HL-60 (cell line): ENCODE measurements at regions not wholly inside any gene's neighbourhood (a gene's known extent, or its start where the extent isn't known, plus 50 kb on each side); places are given as distances from the start of the nearest gene placed in this dataset.

Experiments used
- GABPA ChIP-seq: IDR thresholded peaks from 2 replicates; pipeline ENCODE4 v1.6.1; 2012; ENCODE audit warnings: low read depth
- POLR2AphosphoS5 ChIP-seq: IDR thresholded peaks from 2 replicates; pipeline ENCODE4 v1.6.1; 2012; ENCODE audit warnings: low read depth
- SPI1 ChIP-seq: IDR thresholded peaks from 2 replicates; pipeline ENCODE4 v1.6.1; 2012; ENCODE audit warnings: low read depth, mild to moderate bottlenecking, borderline replicate concordance
- TF ChIP-seq, protein P1 (sequence below): IDR thresholded peaks from one replicate; pipeline ENCODE4 v1.5.1; 2011; ENCODE audit warnings: low read length, control low read depth, inconsistent platforms; ENCODE audit not compliant: insufficient read depth
- TF ChIP-seq, protein P2 (sequence below): IDR thresholded peaks from 2 replicates; pipeline ENCODE4 v1.6.1; 2012; ENCODE audit warnings: low read depth; ENCODE audit not compliant: insufficient replicate concordance

DNA sequence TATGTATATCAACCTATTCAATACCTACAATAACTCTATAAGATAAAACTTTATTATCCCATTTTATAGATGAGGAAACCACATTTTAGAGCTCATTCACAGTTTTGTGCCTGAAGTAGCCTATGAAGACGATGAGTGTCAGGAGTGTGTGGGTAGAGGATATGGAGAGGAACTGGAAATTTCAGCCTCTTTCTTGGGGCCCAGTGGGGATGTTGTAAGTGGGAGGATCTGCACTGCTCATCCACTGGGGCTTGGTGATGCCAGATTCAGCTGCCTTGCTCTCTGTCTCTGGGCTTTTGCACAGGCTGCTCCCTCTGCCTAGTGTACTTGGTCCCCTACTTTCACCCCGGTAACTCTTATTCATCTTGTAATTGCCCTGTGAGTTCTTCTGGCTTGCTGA, 194.7 kb downstream of the SREK1 start:
- TF ChIP-seq, protein P1, sequence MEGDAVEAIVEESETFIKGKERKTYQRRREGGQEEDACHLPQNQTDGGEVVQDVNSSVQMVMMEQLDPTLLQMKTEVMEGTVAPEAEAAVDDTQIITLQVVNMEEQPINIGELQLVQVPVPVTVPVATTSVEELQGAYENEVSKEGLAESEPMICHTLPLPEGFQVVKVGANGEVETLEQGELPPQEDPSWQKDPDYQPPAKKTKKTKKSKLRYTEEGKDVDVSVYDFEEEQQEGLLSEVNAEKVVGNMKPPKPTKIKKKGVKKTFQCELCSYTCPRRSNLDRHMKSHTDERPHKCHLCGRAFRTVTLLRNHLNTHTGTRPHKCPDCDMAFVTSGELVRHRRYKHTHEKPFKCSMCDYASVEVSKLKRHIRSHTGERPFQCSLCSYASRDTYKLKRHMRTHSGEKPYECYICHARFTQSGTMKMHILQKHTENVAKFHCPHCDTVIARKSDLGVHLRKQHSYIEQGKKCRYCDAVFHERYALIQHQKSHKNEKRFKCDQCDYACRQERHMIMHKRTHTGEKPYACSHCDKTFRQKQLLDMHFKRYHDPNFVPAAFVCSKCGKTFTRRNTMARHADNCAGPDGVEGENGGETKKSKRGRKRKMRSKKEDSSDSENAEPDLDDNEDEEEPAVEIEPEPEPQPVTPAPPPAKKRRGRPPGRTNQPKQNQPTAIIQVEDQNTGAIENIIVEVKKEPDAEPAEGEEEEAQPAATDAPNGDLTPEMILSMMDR = no peak
- no peak for TF ChIP-seq POLR2AphosphoS5
- TF ChIP-seq, protein P2, sequence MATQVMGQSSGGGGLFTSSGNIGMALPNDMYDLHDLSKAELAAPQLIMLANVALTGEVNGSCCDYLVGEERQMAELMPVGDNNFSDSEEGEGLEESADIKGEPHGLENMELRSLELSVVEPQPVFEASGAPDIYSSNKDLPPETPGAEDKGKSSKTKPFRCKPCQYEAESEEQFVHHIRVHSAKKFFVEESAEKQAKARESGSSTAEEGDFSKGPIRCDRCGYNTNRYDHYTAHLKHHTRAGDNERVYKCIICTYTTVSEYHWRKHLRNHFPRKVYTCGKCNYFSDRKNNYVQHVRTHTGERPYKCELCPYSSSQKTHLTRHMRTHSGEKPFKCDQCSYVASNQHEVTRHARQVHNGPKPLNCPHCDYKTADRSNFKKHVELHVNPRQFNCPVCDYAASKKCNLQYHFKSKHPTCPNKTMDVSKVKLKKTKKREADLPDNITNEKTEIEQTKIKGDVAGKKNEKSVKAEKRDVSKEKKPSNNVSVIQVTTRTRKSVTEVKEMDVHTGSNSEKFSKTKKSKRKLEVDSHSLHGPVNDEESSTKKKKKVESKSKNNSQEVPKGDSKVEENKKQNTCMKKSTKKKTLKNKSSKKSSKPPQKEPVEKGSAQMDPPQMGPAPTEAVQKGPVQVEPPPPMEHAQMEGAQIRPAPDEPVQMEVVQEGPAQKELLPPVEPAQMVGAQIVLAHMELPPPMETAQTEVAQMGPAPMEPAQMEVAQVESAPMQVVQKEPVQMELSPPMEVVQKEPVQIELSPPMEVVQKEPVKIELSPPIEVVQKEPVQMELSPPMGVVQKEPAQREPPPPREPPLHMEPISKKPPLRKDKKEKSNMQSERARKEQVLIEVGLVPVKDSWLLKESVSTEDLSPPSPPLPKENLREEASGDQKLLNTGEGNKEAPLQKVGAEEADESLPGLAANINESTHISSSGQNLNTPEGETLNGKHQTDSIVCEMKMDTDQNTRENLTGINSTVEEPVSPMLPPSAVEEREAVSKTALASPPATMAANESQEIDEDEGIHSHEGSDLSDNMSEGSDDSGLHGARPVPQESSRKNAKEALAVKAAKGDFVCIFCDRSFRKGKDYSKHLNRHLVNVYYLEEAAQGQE = no peak
- no peak for TF ChIP-seq GABPA
- TF ChIP-seq SPI1 = no peak
